Sigmoid colon (tissue), 6 donors: ENCODE measurements at regions not wholly inside any gene's neighbourhood (a gene's known extent, or its start where the extent isn't known, plus 50 kb on each side); places are given as distances from the start of the nearest gene placed in this dataset.

Source experiments
- DNase-seq: peaks from one replicate; pipeline ENCODE4 v3.0.0-alpha.2; 2019
- H3K27ac ChIP-seq, 4 donors: fragments of 200-600 bp; sonication (generic); one replicate each; pipeline ENCODE4 v1.5.1; 2016 to 2019; ENCODE audit warnings: mild to moderate bottlenecking in 1 of 4
- H3K27me3 ChIP-seq, 3 donors: fragments of 200-600 bp; sonication (generic); one replicate each; pipeline ENCODE4 v1.5.1; 2019; ENCODE audit warnings: mild to moderate bottlenecking in 1 of 3
- H3K36me3 ChIP-seq, 4 donors: fragments of 200-600 bp; sonication (generic); one replicate each; pipeline ENCODE4 v1.5.1; 2016 to 2019
- H3K4me1 ChIP-seq, 4 donors: fragments of 200-600 bp; sonication (generic); one replicate each; pipeline ENCODE4 v1.5.1; 2017 to 2019
- H3K4me3 ChIP-seq, 4 donors: fragments of 200-600 bp; sonication (generic); one replicate each; pipeline ENCODE4 v1.5.1; 2017 to 2019; ENCODE audit warnings: mild to moderate bottlenecking in 2 of 4, moderate library complexity in 1 of 4
- H3K9me3 ChIP-seq, 4 donors: fragments of 200-600 bp in 3 of 4; sonication (generic) in 3 of 4; one replicate each; pipeline versions ENCODE4 v1.5.1 to v1.6.1; 2013 to 2019
- EP300 ChIP-seq, 4 donors: sonication (generic); formaldehyde crosslinking; IDR thresholded peaks; one replicate each; pipeline ENCODE4 v1.6.1; 2017; ENCODE audit warnings: antibody characterized with exemption in 4 of 4
- POLR2A ChIP-seq, 2 donors: fragments of 450-650 bp; IDR thresholded peaks; one replicate each; pipeline ENCODE4 v1.6.1; 2016; ENCODE audit warnings: antibody characterized with exemption in 2 of 2, mild to moderate bottlenecking in 2 of 2, moderate library complexity in 2 of 2
- POLR2AphosphoS5 ChIP-seq, 4 donors: sonication (generic); formaldehyde crosslinking; IDR thresholded peaks; one replicate each; pipeline ENCODE4 v1.6.1; 2017; ENCODE audit warnings: antibody characterized with exemption in 4 of 4
- WGBS, 2 donors: extraction: QIAGEN DNeasy Blood & Tissue Kit; methylation state at CpG; one replicate each; pipeline ENCODE4 v1.1.7; 2013; 5-methylcytosine and 5-hydroxymethylcytosine counted together
- intact Hi-C: fragments of 100-400 bp; cut with DNase I; formaldehyde crosslinking; loops from one replicate; pipeline ENCODE4 v1.15.1; 2023
- TF ChIP-seq, protein P1 (sequence below), 4 experiments: fragments of 450-650 bp in 3 of 4; fragments of 200-600 bp in 1 of 4; IDR thresholded peaks; one replicate each; pipeline ENCODE4 v1.5.1; 2016 to 2019; ENCODE audit warnings: antibody characterized with exemption in 4 of 4, mild to moderate bottlenecking in 3 of 4, moderate library complexity in 2 of 4
- donor health status: healthy with polysubstance abuse.
- donor health status: healthy.

DNA sequence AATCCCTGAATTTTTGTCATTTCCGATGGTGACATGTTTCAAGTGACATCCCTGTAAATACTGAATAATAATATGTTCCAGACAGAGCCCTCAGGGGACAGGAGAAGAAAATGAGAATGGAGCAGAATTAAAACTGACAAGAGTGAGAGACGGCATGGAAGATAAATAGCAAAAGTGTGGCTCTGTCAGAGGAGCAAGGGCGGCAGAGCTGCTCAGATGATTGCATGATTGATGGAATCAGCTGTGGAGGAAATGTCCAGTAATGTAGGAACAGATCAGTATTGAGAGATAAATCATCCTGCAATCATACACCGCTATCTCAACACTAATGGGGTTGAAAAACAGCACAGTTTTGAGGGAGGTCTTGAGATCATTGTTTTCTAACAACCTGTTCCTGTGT lies 350.3 kb downstream of the STIM2 start:
- no peaks in the 10 kb centered on the region for H3K36me3 ChIP-seq
- WGBS, 2 donors = 84 to 92% methylated on average over 4 of the region's 4 CpGs
- H3K27me3 ChIP-seq = no peaks in the 10 kb centered on the region
- TF ChIP-seq POLR2AphosphoS5 (IDR thresholded peaks at IDR 0.05) (no peak), EP300 (IDR thresholded peaks at IDR 0.05) (no peak), POLR2A (IDR thresholded peaks at IDR 0.05) (no peak)
- TF ChIP-seq, protein P1, sequence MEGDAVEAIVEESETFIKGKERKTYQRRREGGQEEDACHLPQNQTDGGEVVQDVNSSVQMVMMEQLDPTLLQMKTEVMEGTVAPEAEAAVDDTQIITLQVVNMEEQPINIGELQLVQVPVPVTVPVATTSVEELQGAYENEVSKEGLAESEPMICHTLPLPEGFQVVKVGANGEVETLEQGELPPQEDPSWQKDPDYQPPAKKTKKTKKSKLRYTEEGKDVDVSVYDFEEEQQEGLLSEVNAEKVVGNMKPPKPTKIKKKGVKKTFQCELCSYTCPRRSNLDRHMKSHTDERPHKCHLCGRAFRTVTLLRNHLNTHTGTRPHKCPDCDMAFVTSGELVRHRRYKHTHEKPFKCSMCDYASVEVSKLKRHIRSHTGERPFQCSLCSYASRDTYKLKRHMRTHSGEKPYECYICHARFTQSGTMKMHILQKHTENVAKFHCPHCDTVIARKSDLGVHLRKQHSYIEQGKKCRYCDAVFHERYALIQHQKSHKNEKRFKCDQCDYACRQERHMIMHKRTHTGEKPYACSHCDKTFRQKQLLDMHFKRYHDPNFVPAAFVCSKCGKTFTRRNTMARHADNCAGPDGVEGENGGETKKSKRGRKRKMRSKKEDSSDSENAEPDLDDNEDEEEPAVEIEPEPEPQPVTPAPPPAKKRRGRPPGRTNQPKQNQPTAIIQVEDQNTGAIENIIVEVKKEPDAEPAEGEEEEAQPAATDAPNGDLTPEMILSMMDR (IDR thresholded peaks at IDR 0.05) = no peak
- intact Hi-C loops = no loop called here
- H3K9me3 ChIP-seq = no peaks in the 10 kb centered on the region
- no peaks in the 10 kb centered on the region for H3K4me1 ChIP-seq
- no peak overlapping the region for H3K4me3 ChIP-seq
- no peak overlapping the region for H3K27ac ChIP-seq
- DNase-seq = no peak

DNA sequence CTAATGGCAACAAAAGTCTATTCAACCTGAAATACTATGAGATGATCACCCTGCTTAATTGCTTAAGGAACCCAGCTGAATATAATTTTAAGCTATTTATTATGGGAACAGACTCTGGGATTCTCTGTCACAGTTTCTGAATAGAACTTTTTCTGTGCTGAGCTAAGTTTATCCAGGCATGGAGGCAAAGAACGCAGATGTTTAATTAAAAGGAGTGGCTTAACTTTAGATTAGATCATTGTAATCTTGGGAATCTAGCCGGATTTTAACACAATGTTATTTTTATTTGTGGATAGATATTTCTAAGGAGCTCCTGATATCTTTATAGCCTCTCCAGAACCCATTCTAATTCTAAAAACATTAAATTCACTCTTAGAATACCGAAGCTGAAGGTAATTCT lies 353.4 kb downstream of the STIM2 start:
- no peak for TF ChIP-seq EP300 (IDR thresholded peaks at IDR 0.05)
- TF ChIP-seq POLR2AphosphoS5 (IDR thresholded peaks at IDR 0.05) = no peak
- TF ChIP-seq, protein P1 (IDR thresholded peaks at IDR 0.05) = no peak
- TF ChIP-seq POLR2A (IDR thresholded peaks at IDR 0.05) = no peak
- whole genome bisulfite sequencing, 2 donors = 40 to 78% methylated on average over 3 of the region's 3 CpGs
- intact Hi-C loops = no loop called here

GRCh38 chr4:27215220-27215826 lies 354.7 kb downstream of the STIM2 start:
- DNase-seq = no peak
- Histone ChIP-seq H3K9me3 (no peaks in the 10 kb centered on the region), H3K27ac (no peak overlapping the region), H3K4me3 (no peak overlapping the region), H3K36me3 (no peaks in the 10 kb centered on the region), H3K4me1 (no peaks in the 10 kb centered on the region), H3K27me3 (no peaks in the 10 kb centered on the region)
- TF ChIP-seq EP300 (IDR thresholded peaks at IDR 0.05) = no peak
- intact Hi-C loops = no loop called here
- 82% methylated on average over 4 of the region's 4 CpGs for WGBS, 2 donors

More for the DNA sequence above, 353.4 kb downstream of the STIM2 start:
- no peak for DNase-seq
- Histone ChIP-seq H3K36me3 (no peaks in the 10 kb centered on the region), H3K4me1 (no peaks in the 10 kb centered on the region), H3K9me3 (no peaks in the 10 kb centered on the region), H3K4me3 (no peak overlapping the region), H3K27me3 (no peaks in the 10 kb centered on the region), H3K27ac (no peak overlapping the region)

DNA sequence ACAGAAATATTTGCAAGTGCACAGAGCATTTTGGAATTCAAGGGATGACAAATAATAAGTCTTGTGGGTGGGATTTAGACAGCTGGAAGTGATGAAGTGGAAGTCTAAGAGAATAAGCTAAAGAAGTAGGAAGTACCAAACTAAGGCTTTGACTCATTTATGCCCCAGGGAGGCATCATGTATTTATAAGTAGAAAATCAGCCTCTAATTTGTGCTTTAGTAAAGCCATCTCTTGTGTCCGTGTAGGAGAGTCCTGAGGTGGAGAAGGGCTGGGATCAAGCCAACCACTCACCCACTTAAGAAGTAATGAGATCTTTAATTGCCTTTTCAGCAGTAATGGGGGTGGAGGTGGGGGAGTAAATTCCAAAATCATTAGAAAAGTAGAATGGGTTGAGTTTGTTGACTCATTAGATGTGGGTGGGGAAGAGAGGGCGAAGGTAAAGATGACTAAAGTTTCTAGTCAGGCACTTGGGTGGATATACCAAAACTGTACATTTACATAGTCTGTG lies 356.7 kb downstream of the STIM2 start:
- no peaks in the 10 kb centered on the region for H3K9me3 ChIP-seq
- intact Hi-C loops = no loop called here
- H3K4me1 ChIP-seq = no peaks in the 10 kb centered on the region
- no peak overlapping the region for H3K27ac ChIP-seq
- TF ChIP-seq POLR2AphosphoS5 (IDR thresholded peaks at IDR 0.05) (no peak), EP300 (IDR thresholded peaks at IDR 0.05) (no peak), POLR2A (IDR thresholded peaks at IDR 0.05) (no peak)
- TF ChIP-seq, protein P1 (IDR thresholded peaks at IDR 0.05) = no peak
- H3K27me3 ChIP-seq = no peaks in the 10 kb centered on the region
- no peak overlapping the region for H3K4me3 ChIP-seq
- no peak for DNase-seq
- H3K36me3 ChIP-seq = no peaks in the 10 kb centered on the region
- 39 to 57% methylated on average over 2 of the region's 2 CpGs for WGBS, 2 donors

DNA sequence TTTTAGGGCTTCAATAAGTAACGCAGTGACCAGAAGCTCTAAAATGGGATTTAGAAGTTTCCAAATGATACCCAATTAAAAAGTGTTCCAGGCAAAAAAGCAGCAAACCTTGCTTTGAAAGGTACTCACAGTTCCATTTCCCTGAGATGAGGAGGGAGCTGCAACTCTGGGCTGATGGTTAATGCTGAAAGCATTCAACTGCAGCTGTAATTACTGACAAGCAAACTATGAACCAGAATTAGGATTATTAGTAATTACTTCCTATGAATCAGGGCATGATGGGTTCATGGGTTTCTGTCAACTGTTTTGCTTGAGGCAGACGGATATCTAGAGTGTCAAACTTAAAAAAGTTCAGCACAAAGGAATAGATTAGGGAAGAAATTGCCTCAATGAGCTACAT lies 357.4 kb downstream of the STIM2 start:
- WGBS, 2 donors = 51 to 53% methylated on average over 2 of the region's 2 CpGs
- DNase-seq = no peak
- H3K4me3 ChIP-seq = no peak overlapping the region
- no peaks in the 10 kb centered on the region for H3K4me1 ChIP-seq
- H3K9me3 ChIP-seq = no peaks in the 10 kb centered on the region
- intact Hi-C loops = no loop called here
- TF ChIP-seq, protein P1 (IDR thresholded peaks at IDR 0.05) = no peak
- TF ChIP-seq POLR2AphosphoS5 (IDR thresholded peaks at IDR 0.05) = no peak
- TF ChIP-seq POLR2A (IDR thresholded peaks at IDR 0.05) = no peak
- TF ChIP-seq EP300 (IDR thresholded peaks at IDR 0.05) = no peak
- no peak overlapping the region for H3K27ac ChIP-seq
- no peaks in the 10 kb centered on the region for H3K27me3 ChIP-seq
- no peaks in the 10 kb centered on the region for H3K36me3 ChIP-seq
